ENCODE measurements at regions not wholly inside any gene's neighbourhood (a gene's known extent, or its start where the extent isn't known, plus 50 kb on each side); places are given as distances from the start of the nearest gene placed in this dataset.

DNA sequence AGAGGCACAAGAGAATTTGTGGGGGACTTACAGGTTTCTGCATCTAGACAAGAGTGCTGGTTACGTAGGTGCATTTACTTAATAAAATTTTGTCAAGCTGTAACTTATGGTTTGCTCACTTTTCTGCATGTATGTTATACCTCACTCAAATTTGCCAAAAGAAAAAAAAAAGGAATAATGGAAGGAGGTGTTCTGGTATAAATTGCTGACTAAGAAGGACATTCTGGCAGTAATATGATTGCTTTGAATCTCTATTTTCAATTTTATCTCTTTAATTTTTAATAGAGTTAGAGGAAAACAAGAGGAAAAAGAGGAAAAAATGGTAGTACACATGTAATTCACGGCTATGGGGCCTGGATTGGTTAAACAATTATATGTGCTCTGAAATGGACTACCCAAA is 119.5 kb downstream of the DUSP10 start:
- TF ChIP-seq ZFP30 (CRISPR knock-in tag; IDR thresholded peaks at IDR 0.05): no peak
- no peak for TF ChIP-seq ZNF70 (CRISPR knock-in tag; IDR thresholded peaks at IDR 0.05)
- no peak for TF ChIP-seq CREB5 (CRISPR knock-in tag; IDR thresholded peaks at IDR 0.05; ENCODE audit: low read depth)
- TF ChIP-seq SNAI2 (CRISPR knock-in tag; IDR thresholded peaks at IDR 0.05): no peak
- no peak for TF ChIP-seq PPARA (CRISPR knock-in tag; IDR thresholded peaks at IDR 0.05; ENCODE audit: borderline replicate concordance)
- TF ChIP-seq, protein P1, sequence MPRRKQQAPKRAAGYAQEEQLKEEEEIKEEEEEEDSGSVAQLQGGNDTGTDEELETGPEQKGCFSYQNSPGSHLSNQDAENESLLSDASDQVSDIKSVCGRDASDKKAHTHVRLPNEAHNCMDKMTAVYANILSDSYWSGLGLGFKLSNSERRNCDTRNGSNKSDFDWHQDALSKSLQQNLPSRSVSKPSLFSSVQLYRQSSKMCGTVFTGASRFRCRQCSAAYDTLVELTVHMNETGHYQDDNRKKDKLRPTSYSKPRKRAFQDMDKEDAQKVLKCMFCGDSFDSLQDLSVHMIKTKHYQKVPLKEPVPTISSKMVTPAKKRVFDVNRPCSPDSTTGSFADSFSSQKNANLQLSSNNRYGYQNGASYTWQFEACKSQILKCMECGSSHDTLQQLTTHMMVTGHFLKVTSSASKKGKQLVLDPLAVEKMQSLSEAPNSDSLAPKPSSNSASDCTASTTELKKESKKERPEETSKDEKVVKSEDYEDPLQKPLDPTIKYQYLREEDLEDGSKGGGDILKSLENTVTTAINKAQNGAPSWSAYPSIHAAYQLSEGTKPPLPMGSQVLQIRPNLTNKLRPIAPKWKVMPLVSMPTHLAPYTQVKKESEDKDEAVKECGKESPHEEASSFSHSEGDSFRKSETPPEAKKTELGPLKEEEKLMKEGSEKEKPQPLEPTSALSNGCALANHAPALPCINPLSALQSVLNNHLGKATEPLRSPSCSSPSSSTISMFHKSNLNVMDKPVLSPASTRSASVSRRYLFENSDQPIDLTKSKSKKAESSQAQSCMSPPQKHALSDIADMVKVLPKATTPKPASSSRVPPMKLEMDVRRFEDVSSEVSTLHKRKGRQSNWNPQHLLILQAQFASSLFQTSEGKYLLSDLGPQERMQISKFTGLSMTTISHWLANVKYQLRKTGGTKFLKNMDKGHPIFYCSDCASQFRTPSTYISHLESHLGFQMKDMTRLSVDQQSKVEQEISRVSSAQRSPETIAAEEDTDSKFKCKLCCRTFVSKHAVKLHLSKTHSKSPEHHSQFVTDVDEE (CRISPR knock-in tag; IDR thresholded peaks at IDR 0.05): no peak
- no peak for TF ChIP-seq ZFP3 (CRISPR knock-in tag; IDR thresholded peaks at IDR 0.05)
- TF ChIP-seq ISL1 (CRISPR knock-in tag; IDR thresholded peaks at IDR 0.05): no peak
- no peak for TF ChIP-seq TOX (CRISPR knock-in tag; IDR thresholded peaks at IDR 0.05; ENCODE audit: borderline replicate concordance)
- no peak for TF ChIP-seq BACH2 (CRISPR knock-in tag; IDR thresholded peaks at IDR 0.05; ENCODE audit: borderline replicate concordance)
- TF ChIP-seq ARNTL (CRISPR knock-in tag; IDR thresholded peaks at IDR 0.05; ENCODE audit: borderline replicate concordance, low read depth): no peak
- no peak for TF ChIP-seq POU6F1 (CRISPR knock-in tag; IDR thresholded peaks at IDR 0.05; ENCODE audit: borderline replicate concordance, low read depth)
- TF ChIP-seq CSDC2 (CRISPR knock-in tag; IDR thresholded peaks at IDR 0.05): no peak
- TF ChIP-seq, protein P2, sequence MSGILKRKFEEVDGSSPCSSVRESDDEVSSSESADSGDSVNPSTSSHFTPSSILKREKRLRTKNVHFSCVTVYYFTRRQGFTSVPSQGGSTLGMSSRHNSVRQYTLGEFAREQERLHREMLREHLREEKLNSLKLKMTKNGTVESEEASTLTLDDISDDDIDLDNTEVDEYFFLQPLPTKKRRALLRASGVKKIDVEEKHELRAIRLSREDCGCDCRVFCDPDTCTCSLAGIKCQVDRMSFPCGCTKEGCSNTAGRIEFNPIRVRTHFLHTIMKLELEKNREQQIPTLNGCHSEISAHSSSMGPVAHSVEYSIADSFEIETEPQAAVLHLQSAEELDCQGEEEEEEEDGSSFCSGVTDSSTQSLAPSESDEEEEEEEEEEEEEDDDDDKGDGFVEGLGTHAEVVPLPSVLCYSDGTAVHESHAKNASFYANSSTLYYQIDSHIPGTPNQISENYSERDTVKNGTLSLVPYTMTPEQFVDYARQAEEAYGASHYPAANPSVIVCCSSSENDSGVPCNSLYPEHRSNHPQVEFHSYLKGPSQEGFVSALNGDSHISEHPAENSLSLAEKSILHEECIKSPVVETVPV (CRISPR knock-in tag; IDR thresholded peaks at IDR 0.05): no peak
- ATAC-seq: no peak

GRCh38 chr1:221625026-221625425 is 116.9 kb downstream of the DUSP10 start:
- ATAC-seq: no peak
- TF ChIP-seq ZC3H10 (CRISPR knock-in tag; IDR thresholded peaks at IDR 0.05) (no peak), ESRRG (CRISPR knock-in tag; IDR thresholded peaks at IDR 0.05) (no peak), PPARA (CRISPR knock-in tag; IDR thresholded peaks at IDR 0.05; ENCODE audit: borderline replicate concordance) (no peak), TOX (CRISPR knock-in tag; IDR thresholded peaks at IDR 0.05; ENCODE audit: borderline replicate concordance) (no peak), ISL1 (CRISPR knock-in tag; IDR thresholded peaks at IDR 0.05) (no peak), SNAI2 (CRISPR knock-in tag; IDR thresholded peaks at IDR 0.05) (no peak), GLIS3 (CRISPR knock-in tag; IDR thresholded peaks at IDR 0.05) (no peak), ARNTL (CRISPR knock-in tag; IDR thresholded peaks at IDR 0.05; ENCODE audit: borderline replicate concordance, low read depth) (no peak), POU6F1 (CRISPR knock-in tag; IDR thresholded peaks at IDR 0.05; ENCODE audit: borderline replicate concordance, low read depth) (no peak), OSR1 (CRISPR knock-in tag; IDR thresholded peaks at IDR 0.05) (no peak), CSDC2 (CRISPR knock-in tag; IDR thresholded peaks at IDR 0.05) (no peak), ZFP30 (CRISPR knock-in tag; IDR thresholded peaks at IDR 0.05) (no peak), RARB (CRISPR knock-in tag; IDR thresholded peaks at IDR 0.05) (no peak), ZNF565 (CRISPR knock-in tag; conservative IDR thresholded peaks at IDR 0.05; ENCODE audit: low read depth) (no peak), TCF4 (CRISPR knock-in tag; IDR thresholded peaks at IDR 0.05; ENCODE audit: borderline replicate concordance) (no peak)
- TF ChIP-seq, protein P2 (CRISPR knock-in tag; IDR thresholded peaks at IDR 0.05): no peak
- TF ChIP-seq, protein P1 (CRISPR knock-in tag; IDR thresholded peaks at IDR 0.05): no peak
- TF ChIP-seq, protein P3, sequence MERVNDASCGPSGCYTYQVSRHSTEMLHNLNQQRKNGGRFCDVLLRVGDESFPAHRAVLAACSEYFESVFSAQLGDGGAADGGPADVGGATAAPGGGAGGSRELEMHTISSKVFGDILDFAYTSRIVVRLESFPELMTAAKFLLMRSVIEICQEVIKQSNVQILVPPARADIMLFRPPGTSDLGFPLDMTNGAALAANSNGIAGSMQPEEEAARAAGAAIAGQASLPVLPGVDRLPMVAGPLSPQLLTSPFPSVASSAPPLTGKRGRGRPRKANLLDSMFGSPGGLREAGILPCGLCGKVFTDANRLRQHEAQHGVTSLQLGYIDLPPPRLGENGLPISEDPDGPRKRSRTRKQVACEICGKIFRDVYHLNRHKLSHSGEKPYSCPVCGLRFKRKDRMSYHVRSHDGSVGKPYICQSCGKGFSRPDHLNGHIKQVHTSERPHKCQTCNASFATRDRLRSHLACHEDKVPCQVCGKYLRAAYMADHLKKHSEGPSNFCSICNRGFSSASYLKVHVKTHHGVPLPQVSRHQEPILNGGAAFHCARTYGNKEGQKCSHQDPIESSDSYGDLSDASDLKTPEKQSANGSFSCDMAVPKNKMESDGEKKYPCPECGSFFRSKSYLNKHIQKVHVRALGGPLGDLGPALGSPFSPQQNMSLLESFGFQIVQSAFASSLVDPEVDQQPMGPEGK (CRISPR knock-in tag; IDR thresholded peaks at IDR 0.05; ENCODE audit: borderline replicate concordance): no peak
